BE2C (cell line): ENCODE measurements at regions not wholly inside any gene's neighbourhood (a gene's known extent, or its start where the extent isn't known, plus 50 kb on each side); places are given as distances from the start of the nearest gene placed in this dataset.

Experiments used
- DNase-seq: peaks from one replicate; pipeline ENCODE4 v3.0.0-alpha.2; 2020
- H3K27me3 ChIP-seq: fragments of 250-450 bp; sonication (Bioruptor Pico); 2 replicates; pipeline ENCODE4 v1.5.1; 2020; ENCODE audit warnings: mild to moderate bottlenecking
- H3K36me3 ChIP-seq: fragments of 250-450 bp; sonication (Bioruptor Pico); 2 replicates; pipeline ENCODE4 v1.5.1; 2020; ENCODE audit warnings: mild to moderate bottlenecking
- H3K4me1 ChIP-seq: fragments of 250-450 bp; sonication (Bioruptor Pico); 2 replicates; pipeline ENCODE4 v1.5.1; 2020
- H3K4me3 ChIP-seq: 2 replicates; pipeline ENCODE4 v1.5.1; 2011; ENCODE audit warnings: low read depth, low read length
- H3K9me3 ChIP-seq: fragments of 250-450 bp; sonication (Bioruptor Pico); 2 replicates; pipeline ENCODE4 v1.5.1; 2020
- CTCF ChIP-seq: IDR thresholded peaks from 2 replicates; pipeline ENCODE4 v1.5.1; 2012; ENCODE audit warnings: mild to moderate bottlenecking, low read depth, low read length

DNA sequence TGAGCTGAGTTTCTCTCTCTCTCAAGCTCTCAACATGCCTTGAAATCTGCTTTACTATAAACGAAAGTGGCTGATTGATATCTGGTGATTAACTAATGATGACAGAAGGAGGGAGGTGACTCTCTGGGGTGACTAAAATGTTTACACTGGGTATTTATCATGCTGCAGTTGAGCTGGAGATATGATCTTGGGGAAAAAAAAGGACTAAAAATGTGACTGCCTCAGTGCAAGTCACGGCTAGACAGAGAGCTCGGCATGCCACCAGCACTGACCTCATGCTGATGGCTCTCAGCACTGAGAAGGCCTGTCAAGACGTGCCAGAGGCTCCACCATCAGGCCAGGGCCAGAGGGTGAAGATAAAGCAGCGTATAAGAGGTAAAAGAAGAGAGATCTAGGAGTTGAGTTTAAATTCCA, 103.1 kb upstream of the SPACA1 start:
- no peak for DNase-seq
- Histone ChIP-seq H3K9me3 (no peaks in the 10 kb centered on the region), H3K4me3 (no peak overlapping the region), H3K4me1 (no peaks in the 10 kb centered on the region), H3K27me3 (no peaks in the 10 kb centered on the region), H3K36me3 (no peaks in the 10 kb centered on the region)
- no peak for TF ChIP-seq CTCF

DNA sequence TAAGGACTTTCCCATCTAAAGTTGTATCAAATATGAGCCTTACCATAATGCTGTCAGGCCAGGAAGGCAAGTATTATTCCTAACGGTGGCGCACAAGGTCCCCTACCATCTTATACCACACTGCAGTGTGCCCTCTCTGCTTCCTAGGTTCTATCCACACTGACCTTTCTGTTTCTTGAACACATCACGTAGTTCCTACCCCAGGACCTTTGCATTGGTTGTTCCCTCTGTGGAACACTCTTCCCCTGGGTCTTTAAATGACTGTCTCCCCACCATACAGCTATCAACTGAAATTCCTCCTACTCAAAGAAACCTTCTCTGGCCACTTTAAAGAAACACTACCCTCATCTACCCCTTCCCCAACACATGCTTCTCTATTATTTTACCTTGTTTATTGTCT, 104.5 kb upstream of the SPACA1 start:
- no peaks in the 10 kb centered on the region for H3K9me3 ChIP-seq
- no peak for TF ChIP-seq CTCF
- H3K4me3 ChIP-seq, result no peak overlapping the region
- H3K4me1 ChIP-seq, result no peaks in the 10 kb centered on the region
- DNase-seq, result no peak
- H3K36me3 ChIP-seq, result no peaks in the 10 kb centered on the region
- H3K27me3 ChIP-seq, result no peaks in the 10 kb centered on the region

- no peak for DNase-seq
- Histone ChIP-seq H3K4me1 (no peaks in the 10 kb centered on the region), H3K9me3 (no peaks in the 10 kb centered on the region), H3K27me3 (no peaks in the 10 kb centered on the region), H3K4me3 (no peak overlapping the region), H3K36me3 (no peaks in the 10 kb centered on the region)
- no peak for TF ChIP-seq CTCF
Observed at GRCh38 chr6:87941556-87942358, 105.9 kb upstream of the SPACA1 start.

- no peak overlapping the region for H3K4me3 ChIP-seq
- DNase-seq, result no peak
- no peak for TF ChIP-seq CTCF
- no peaks in the 10 kb centered on the region for H3K4me1 ChIP-seq
- H3K27me3 ChIP-seq, result no peaks in the 10 kb centered on the region
- no peaks in the 10 kb centered on the region for H3K36me3 ChIP-seq
- H3K9me3 ChIP-seq, result no peaks in the 10 kb centered on the region
Observed at GRCh38 chr6:87939776-87940175, 107.9 kb upstream of the SPACA1 start.

- Histone ChIP-seq H3K27me3 (no peaks in the 10 kb centered on the region), H3K4me3 (no peak overlapping the region)
- no peak for DNase-seq
Observed at GRCh38 chr6:87938287-87938686, 109.4 kb upstream of the SPACA1 start.

More at GRCh38 chr6:87938287-87938686, 109.4 kb upstream of the SPACA1 start:
- no peaks in the 10 kb centered on the region for H3K36me3 ChIP-seq
- no peaks in the 10 kb centered on the region for H3K4me1 ChIP-seq
- no peaks in the 10 kb centered on the region for H3K9me3 ChIP-seq
- TF ChIP-seq CTCF, result no peak
